DND-41 (cell line): ENCODE measurements at regions not wholly inside any gene's neighbourhood (a gene's known extent, or its start where the extent isn't known, plus 50 kb on each side); places are given as distances from the start of the nearest gene placed in this dataset.

Experiments
- ATAC-seq: fragments of 200-7000 bp; cut with Tn5 transposase; 3 replicates; pipeline ENCODE4 v1.9.1; 2021; ENCODE audit warnings: low read depth; ENCODE audit not compliant: insufficient read depth
- DNase-seq: peaks from one replicate; pipeline ENCODE4 v3.0.0-alpha.2; 2020
- H2AFZ ChIP-seq: 2 replicates; pipeline ENCODE4 v1.6.0; 2012; ENCODE audit warnings: low read depth, low read length
- H3K27ac ChIP-seq: 2 replicates; pipeline ENCODE4 v1.5.1; 2012; ENCODE audit warnings: low read length, inconsistent platforms
- H3K27me3 ChIP-seq: fragments of 200-600 bp; sonication (generic); 2 replicates; pipeline ENCODE4 v1.6.0; 2012; ENCODE audit warnings: low read length, mild to moderate bottlenecking, inconsistent platforms; ENCODE audit not compliant: insufficient read depth, poor library complexity
- H3K36me3 ChIP-seq: 2 replicates; pipeline ENCODE4 v1.5.1; 2012; ENCODE audit warnings: low read length, inconsistent platforms; ENCODE audit not compliant: insufficient read depth
- H3K4me1 ChIP-seq: 2 replicates; pipeline ENCODE4 v1.5.1; 2012; ENCODE audit warnings: mild to moderate bottlenecking, low read length; ENCODE audit not compliant: insufficient read depth
- H3K4me2 ChIP-seq: 2 replicates; pipeline ENCODE4 v1.6.0; 2012; ENCODE audit warnings: mild to moderate bottlenecking, moderate library complexity, low read length, inconsistent platforms; ENCODE audit not compliant: insufficient read depth
- H3K4me3 ChIP-seq, 2 experiments: fragments of 200-600 bp in 1 of 2; shearing (Covaris generic) in 1 of 2; 2 replicates each; pipeline ENCODE4 v1.5.1; 2012 to 2016; ENCODE audit warnings: inconsistent platforms in 2 of 2, low read length in 2 of 2, mild to moderate bottlenecking in 2 of 2, low read depth in 1 of 2, moderate library complexity in 1 of 2
- H3K79me2 ChIP-seq: 2 replicates; pipeline ENCODE4 v1.6.0; 2012; ENCODE audit warnings: low read length, inconsistent platforms; ENCODE audit not compliant: insufficient read depth
- H3K9ac ChIP-seq: 2 replicates; pipeline ENCODE4 v1.6.0; 2012; ENCODE audit warnings: low read depth, mild to moderate bottlenecking, inconsistent platforms, low read length, moderate library complexity
- H3K9me3 ChIP-seq: 2 replicates; pipeline ENCODE4 v1.5.1; 2012; ENCODE audit warnings: low read length, moderate library complexity, mild to moderate bottlenecking, inconsistent platforms; ENCODE audit not compliant: insufficient read depth, severe bottlenecking
- H4K20me1 ChIP-seq: 2 replicates; pipeline ENCODE4 v1.6.0; 2012; ENCODE audit warnings: low read length; ENCODE audit not compliant: insufficient read depth
- CTCF ChIP-seq: IDR thresholded peaks from 2 replicates; pipeline ENCODE4 v1.5.1; 2012; ENCODE audit warnings: borderline replicate concordance, low read length, moderate library complexity, mild to moderate bottlenecking; ENCODE audit not compliant: poor library complexity, severe bottlenecking; ENCODE audit errors: extremely low read depth
- EZH2 ChIP-seq: IDR thresholded peaks from 3 replicates; pipeline ENCODE4 v1.6.1; 2012; ENCODE audit warnings: borderline replicate concordance, low read depth, mild to moderate bottlenecking, moderate library complexity, low read length, inconsistent platforms; ENCODE audit not compliant: severe bottlenecking

- Histone ChIP-seq H2AFZ (no peak overlapping the region), H3K4me2 (no peak overlapping the region), H4K20me1 (no peaks in the 10 kb centered on the region), H3K9ac (no peak overlapping the region), H3K27ac (no peak overlapping the region), H3K4me3 (no peak overlapping the region), H3K9me3 (no peaks in the 10 kb centered on the region), H3K79me2 (no peaks in the 10 kb centered on the region), H3K27me3 (no peaks in the 10 kb centered on the region), H3K36me3 (no peaks in the 10 kb centered on the region), H3K4me1 (no peaks in the 10 kb centered on the region)
- no peak for DNase-seq
- no peak for ATAC-seq
- no peak for TF ChIP-seq CTCF
- TF ChIP-seq EZH2: no peak
Measured at GRCh38 chr4:136557396-136557795, 974.9 kb downstream of the PCDH18 start.

DNA sequence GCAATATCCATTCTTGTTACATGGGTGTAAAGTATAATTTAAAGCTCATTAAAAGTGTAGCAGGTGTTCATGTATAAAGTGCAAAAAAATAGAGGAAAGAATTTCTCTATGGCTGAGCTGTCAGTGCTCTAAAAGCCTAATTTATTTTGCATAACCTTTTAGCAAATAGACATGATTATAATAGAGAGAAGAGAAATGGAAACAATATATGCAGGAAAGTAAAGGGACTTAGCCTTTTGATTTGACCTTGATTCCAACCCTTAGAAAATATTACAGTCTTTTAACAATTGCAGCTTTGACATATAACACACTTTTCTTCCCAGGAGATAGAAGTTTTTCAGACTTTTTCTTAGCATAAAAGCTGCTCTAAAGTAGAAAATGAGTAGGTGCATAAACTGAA, 978.3 kb downstream of the PCDH18 start:
- Histone ChIP-seq H3K4me1 (no peaks in the 10 kb centered on the region), H3K27ac (no peak overlapping the region), H2AFZ (no peak overlapping the region), H3K4me2 (no peak overlapping the region), H3K4me3 (no peak overlapping the region), H3K79me2 (no peaks in the 10 kb centered on the region), H4K20me1 (no peaks in the 10 kb centered on the region), H3K9me3 (no peaks in the 10 kb centered on the region), H3K9ac (no peak overlapping the region), H3K36me3 (no peaks in the 10 kb centered on the region), H3K27me3 (no peaks in the 10 kb centered on the region)
- ATAC-seq: no peak
- no peak for DNase-seq
- no peak for TF ChIP-seq CTCF
- TF ChIP-seq EZH2: no peak

GRCh38 chr4:136551753-136552152, 980.5 kb downstream of the PCDH18 start:
- Histone ChIP-seq H2AFZ (no peak overlapping the region), H3K4me3 (no peak overlapping the region), H3K4me2 (no peak overlapping the region), H3K9ac (no peak overlapping the region), H3K79me2 (no peaks in the 10 kb centered on the region), H3K4me1 (no peaks in the 10 kb centered on the region), H3K27me3 (no peaks in the 10 kb centered on the region), H3K36me3 (no peaks in the 10 kb centered on the region), H3K27ac (no peak overlapping the region), H3K9me3 (no peaks in the 10 kb centered on the region), H4K20me1 (no peaks in the 10 kb centered on the region)
- TF ChIP-seq CTCF (no peak), EZH2 (no peak)
- ATAC-seq (no peak), DNase-seq (no peak)

DNA sequence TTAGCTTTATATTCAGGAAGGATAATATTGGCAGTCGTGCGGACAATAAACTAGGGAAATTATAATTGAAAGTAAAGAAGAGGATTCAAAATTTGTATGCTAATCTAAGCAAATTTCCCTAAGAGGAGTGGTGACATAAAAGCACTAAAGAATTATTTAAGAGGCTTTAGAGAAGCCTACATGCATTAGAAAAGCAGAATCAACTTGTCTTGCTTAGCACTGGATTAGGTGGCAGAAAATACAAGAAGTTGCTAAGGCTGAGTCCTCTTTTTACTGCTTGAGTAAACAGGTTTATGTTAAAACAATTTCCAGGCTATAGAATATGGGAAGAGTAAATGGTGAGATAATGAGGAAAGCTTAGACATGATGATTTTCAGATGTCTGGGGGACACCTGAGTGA, 991.5 kb downstream of the PCDH18 start:
- no peak overlapping the region for H3K9ac ChIP-seq
- TF ChIP-seq CTCF (no peak), EZH2 (no peak)
- H3K27me3 ChIP-seq: no peaks in the 10 kb centered on the region
- DNase-seq (no peak), ATAC-seq (no peak)
- H3K4me1 ChIP-seq: no peaks in the 10 kb centered on the region
- H3K79me2 ChIP-seq: no peaks in the 10 kb centered on the region
- H3K4me3 ChIP-seq: no peak overlapping the region
- H3K36me3 ChIP-seq: no peaks in the 10 kb centered on the region
- no peak overlapping the region for H3K27ac ChIP-seq
- no peaks in the 10 kb centered on the region for H4K20me1 ChIP-seq
- no peaks in the 10 kb centered on the region for H3K9me3 ChIP-seq
- no peak overlapping the region for H3K4me2 ChIP-seq
- H2AFZ ChIP-seq: no peak overlapping the region
